HG02852 (cell line): ENCODE measurements at regions not wholly inside any gene's neighbourhood (a gene's known extent, or its start where the extent isn't known, plus 50 kb on each side); places are given as distances from the start of the nearest gene placed in this dataset.
"Not testable (repeated sequence)": the region's sequence is repeated elsewhere in the genome, so short reads cannot be mapped to it uniquely, and the experiment has no call there.

Experiments
- ATAC-seq: cut with Tn5 transposase; IDR thresholded peaks from one replicate; pipeline ENCODE4 v1.9.1; 2021; ENCODE audit warnings: mild to moderate bottlenecking, moderate library complexity; ENCODE audit not compliant: unreplicated experiment

GRCh38 chr9:79041266-79041665, 530.5 kb upstream of the TLE4 start:
- ATAC-seq, result no peak

- no peak for ATAC-seq
Observed at GRCh38 chr9:79043916-79044315, 527.8 kb upstream of the TLE4 start.

GRCh38 chr9:79046401-79046800, 525.4 kb upstream of the TLE4 start:
- ATAC-seq, result no peak

- no peak for ATAC-seq
Observed at GRCh38 chr9:79049371-79049770, 522.4 kb upstream of the TLE4 start.

- no peak for ATAC-seq
Observed at GRCh38 chr9:79053598-79053997, 518.2 kb upstream of the TLE4 start.

GRCh38 chr9:79054500-79054899, 517.3 kb upstream of the TLE4 start:
- ATAC-seq, result no peak

- no peak for ATAC-seq
Observed at GRCh38 chr9:79056041-79056440, 515.7 kb upstream of the TLE4 start.

GRCh38 chr9:79057576-79057975, 514.2 kb upstream of the TLE4 start:
- no peak for ATAC-seq

- ATAC-seq, result no peak
Observed at GRCh38 chr9:79060766-79061165, 511.0 kb upstream of the TLE4 start.

GRCh38 chr9:79061752-79062616, 509.8 kb upstream of the TLE4 start:
- ATAC-seq, result no peak

GRCh38 chr9:79073201-79073600, 498.6 kb upstream of the TLE4 start:
- ATAC-seq, result no peak

GRCh38 chr9:79080536-79080935, 491.2 kb upstream of the TLE4 start:
- no peak for ATAC-seq

- no peak for ATAC-seq
Observed at GRCh38 chr9:79083621-79084020, 488.1 kb upstream of the TLE4 start.

- ATAC-seq, result no peak
Observed at GRCh38 chr9:79087133-79087532, 484.6 kb upstream of the TLE4 start.

- no peak for ATAC-seq
Observed at GRCh38 chr9:79089054-79089560, 482.7 kb upstream of the TLE4 start.

- ATAC-seq, result not testable (repeated sequence)
Observed at GRCh38 chr9:79089851-79090250, 481.9 kb upstream of the TLE4 start.

- not testable (repeated sequence) for ATAC-seq
Observed at GRCh38 chr9:79103257-79103656, 468.5 kb upstream of the TLE4 start.

GRCh38 chr9:79104216-79104615, 467.5 kb upstream of the TLE4 start:
- ATAC-seq, result no peak

GRCh38 chr9:79104951-79105350, 466.8 kb upstream of the TLE4 start:
- ATAC-seq, result no peak

GRCh38 chr9:79107911-79108676, 463.7 kb upstream of the TLE4 start:
- ATAC-seq, result no peak

- no peak for ATAC-seq
Observed at GRCh38 chr9:79111653-79112052, 460.1 kb upstream of the TLE4 start.

- ATAC-seq, result no peak
Observed at GRCh38 chr9:79115176-79115575, 456.6 kb upstream of the TLE4 start.
